ENCODE measurements at regions not wholly inside any gene's neighbourhood (a gene's known extent, or its start where the extent isn't known, plus 50 kb on each side); places are given as distances from the start of the nearest gene placed in this dataset.

- H4K20me1 ChIP-seq (ENCODE audit: control insufficient read depth, insufficient read depth, insufficient read length): no peaks in the 10 kb centered on the region
- no peaks in the 10 kb centered on the region for H3K4me1 ChIP-seq (ENCODE audit: insufficient read depth, low read length)
- peak overlapping the region; percentile 45 to 62 (median 58); a peak in 2 of 7 replicates for H3K27ac Mint-ChIP-seq
- H3K18ac ChIP-seq (ENCODE audit: insufficient read length, low read depth, low read length): no peak overlapping the region
- no peaks in the 10 kb centered on the region for H3K36me3 Mint-ChIP-seq (ENCODE audit: insufficient read depth in 1 of 3, low read depth in 3 of 3)
- WGBS (ENCODE audit: extremely low coverage, insufficient read length, low lambda C conversion rate): no CpG with 5 or more reads among the region's 1 CpG
- H3K4ac ChIP-seq (ENCODE audit: low read depth, low read length): no peak overlapping the region
- H3K23ac ChIP-seq (ENCODE audit: insufficient read length, low read depth, low read length): no peak overlapping the region
- H2BK5ac ChIP-seq (ENCODE audit: insufficient read length, low read length): no peak overlapping the region
- no peak overlapping the region for H2BK15ac ChIP-seq (ENCODE audit: low read depth, low read length)
- H3K79me2 ChIP-seq (ENCODE audit: insufficient read depth, low read length): no peaks in the 10 kb centered on the region
- H4K5ac ChIP-seq (ENCODE audit: insufficient read length, low read depth, low read length): no peak overlapping the region
- no peak overlapping the region for H3K4me3 Mint-ChIP-seq
- no peak overlapping the region for H3K56ac ChIP-seq (ENCODE audit: insufficient read length, low read depth, low read length)
- H2BK12ac ChIP-seq (ENCODE audit: insufficient read length, low read depth, low read length): no peak overlapping the region
- no peaks in the 10 kb centered on the region for H3K27me3 ChIP-seq (ENCODE audit: insufficient read depth, low read length)
- H4K91ac ChIP-seq (ENCODE audit: insufficient read length, low read depth, low read length): no peak overlapping the region
- no peak for DNase-seq
- no peak overlapping the region for H3K4me2 ChIP-seq (ENCODE audit: insufficient read depth, insufficient read length, low read length)
- no peak overlapping the region for H3K14ac ChIP-seq (ENCODE audit: insufficient read depth, low read length)
- no peak overlapping the region for H2BK120ac ChIP-seq (ENCODE audit: low read depth, low read length, poor library complexity, severe bottlenecking)
- H3T11ph ChIP-seq (ENCODE audit: low read length): no peak overlapping the region
- TF ChIP-seq, protein P1, sequence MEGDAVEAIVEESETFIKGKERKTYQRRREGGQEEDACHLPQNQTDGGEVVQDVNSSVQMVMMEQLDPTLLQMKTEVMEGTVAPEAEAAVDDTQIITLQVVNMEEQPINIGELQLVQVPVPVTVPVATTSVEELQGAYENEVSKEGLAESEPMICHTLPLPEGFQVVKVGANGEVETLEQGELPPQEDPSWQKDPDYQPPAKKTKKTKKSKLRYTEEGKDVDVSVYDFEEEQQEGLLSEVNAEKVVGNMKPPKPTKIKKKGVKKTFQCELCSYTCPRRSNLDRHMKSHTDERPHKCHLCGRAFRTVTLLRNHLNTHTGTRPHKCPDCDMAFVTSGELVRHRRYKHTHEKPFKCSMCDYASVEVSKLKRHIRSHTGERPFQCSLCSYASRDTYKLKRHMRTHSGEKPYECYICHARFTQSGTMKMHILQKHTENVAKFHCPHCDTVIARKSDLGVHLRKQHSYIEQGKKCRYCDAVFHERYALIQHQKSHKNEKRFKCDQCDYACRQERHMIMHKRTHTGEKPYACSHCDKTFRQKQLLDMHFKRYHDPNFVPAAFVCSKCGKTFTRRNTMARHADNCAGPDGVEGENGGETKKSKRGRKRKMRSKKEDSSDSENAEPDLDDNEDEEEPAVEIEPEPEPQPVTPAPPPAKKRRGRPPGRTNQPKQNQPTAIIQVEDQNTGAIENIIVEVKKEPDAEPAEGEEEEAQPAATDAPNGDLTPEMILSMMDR (conservative IDR thresholded peaks at IDR 0.05): no peak
- H3K9me3 Mint-ChIP-seq: no peaks in the 10 kb centered on the region
- no peaks in the 10 kb centered on the region for H3K27me3 Mint-ChIP-seq (ENCODE audit: low read depth)
- no peak overlapping the region for H4K8ac ChIP-seq (replicated peaks; ENCODE audit: insufficient read length, low read depth, low read length)
- no peak overlapping the region for H2AK5ac ChIP-seq (ENCODE audit: insufficient read length, low read length)
- H3K9ac ChIP-seq (ENCODE audit: extremely low read depth, insufficient read length, low read length): no peak overlapping the region
- H3K4me1 Mint-ChIP-seq: peaks cover 14 to 15% of the 10 kb centered on the region in 2 experiments
- H2AFZ ChIP-seq (ENCODE audit: low read length): no peak overlapping the region
- H3K23me2 ChIP-seq (ENCODE audit: insufficient read length, low read depth, low read length, poor library complexity, severe bottlenecking): no peaks in the 10 kb centered on the region
- H3K79me1 ChIP-seq (ENCODE audit: insufficient read depth, low read depth, low read length, poor library complexity, severe bottlenecking): no peaks in the 10 kb centered on the region
- no peak overlapping the region for H3K27ac ChIP-seq (ENCODE audit: insufficient read length, low read depth, low read length)
- H2BK20ac ChIP-seq (ENCODE audit: low read depth, low read length, poor library complexity, severe bottlenecking): no peak overlapping the region
- no peaks in the 10 kb centered on the region for H3K9me3 ChIP-seq (ENCODE audit: control insufficient read depth, low read depth, low read length)
Observed at GRCh38 chr9:30250872-30251271, 2133.6 kb upstream of the ACO1 start.

All from H9 (cell line).